Gastrocnemius medialis (tissue), 4 donors: ENCODE measurements at regions not wholly inside any gene's neighbourhood (a gene's known extent, or its start where the extent isn't known, plus 50 kb on each side); places are given as distances from the start of the nearest gene placed in this dataset.

Source experiments
- POLR2A ChIP-seq, 2 donors: fragments of 450-650 bp; IDR thresholded peaks; one replicate each; pipeline ENCODE4 v1.6.1; 2017; ENCODE audit warnings: antibody characterized with exemption in 2 of 2, mild to moderate bottlenecking in 2 of 2, moderate library complexity in 2 of 2
- TF ChIP-seq, protein P1 (sequence below), 5 experiments: fragments of 450-650 bp in 3 of 5; fragments of 200-600 bp in 2 of 5; sonication (generic) in 2 of 5; IDR thresholded peaks in 4 of 5; conservative IDR thresholded peaks in 1 of 5; 1 replicate in 4 of 5; 2 replicates in 1 of 5; pipeline ENCODE4 v1.5.1; 2016 to 2019; ENCODE audit warnings: antibody characterized with exemption in 5 of 5, mild to moderate bottlenecking in 3 of 5, moderate library complexity in 3 of 5

DNA sequence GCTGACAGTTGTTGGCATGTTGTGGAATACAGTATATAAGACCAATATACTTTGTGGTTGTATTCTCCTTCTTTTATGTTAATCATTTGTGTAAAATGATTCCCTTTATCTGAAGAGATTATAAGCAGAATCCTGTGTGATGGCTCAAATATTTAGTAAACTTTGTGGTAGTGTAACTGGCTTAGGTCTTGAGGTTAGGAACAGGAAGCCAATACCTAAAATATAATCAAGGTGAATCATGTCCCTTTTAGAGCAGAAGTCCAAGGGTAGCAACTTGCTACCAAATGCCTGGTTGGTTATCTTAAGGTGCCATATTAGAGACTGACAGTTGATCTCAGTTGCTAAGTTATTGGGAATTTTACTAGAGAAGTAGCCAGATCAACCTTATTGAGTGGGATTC lies 398.5 kb upstream of the ADAMTS5 start:
- TF ChIP-seq, protein P1, sequence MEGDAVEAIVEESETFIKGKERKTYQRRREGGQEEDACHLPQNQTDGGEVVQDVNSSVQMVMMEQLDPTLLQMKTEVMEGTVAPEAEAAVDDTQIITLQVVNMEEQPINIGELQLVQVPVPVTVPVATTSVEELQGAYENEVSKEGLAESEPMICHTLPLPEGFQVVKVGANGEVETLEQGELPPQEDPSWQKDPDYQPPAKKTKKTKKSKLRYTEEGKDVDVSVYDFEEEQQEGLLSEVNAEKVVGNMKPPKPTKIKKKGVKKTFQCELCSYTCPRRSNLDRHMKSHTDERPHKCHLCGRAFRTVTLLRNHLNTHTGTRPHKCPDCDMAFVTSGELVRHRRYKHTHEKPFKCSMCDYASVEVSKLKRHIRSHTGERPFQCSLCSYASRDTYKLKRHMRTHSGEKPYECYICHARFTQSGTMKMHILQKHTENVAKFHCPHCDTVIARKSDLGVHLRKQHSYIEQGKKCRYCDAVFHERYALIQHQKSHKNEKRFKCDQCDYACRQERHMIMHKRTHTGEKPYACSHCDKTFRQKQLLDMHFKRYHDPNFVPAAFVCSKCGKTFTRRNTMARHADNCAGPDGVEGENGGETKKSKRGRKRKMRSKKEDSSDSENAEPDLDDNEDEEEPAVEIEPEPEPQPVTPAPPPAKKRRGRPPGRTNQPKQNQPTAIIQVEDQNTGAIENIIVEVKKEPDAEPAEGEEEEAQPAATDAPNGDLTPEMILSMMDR (IDR thresholded peaks at IDR 0.05 in 4 of 5, conservative IDR thresholded peaks at IDR 0.05 in 1 of 5) = no peak
- no peak for TF ChIP-seq POLR2A (IDR thresholded peaks at IDR 0.05)
